ENCODE measurements at regions not wholly inside any gene's neighbourhood (a gene's known extent, or its start where the extent isn't known, plus 50 kb on each side); places are given as distances from the start of the nearest gene placed in this dataset.

- no peak for DNase-seq
Measured at GRCh38 chr20:11376420-11376819, 541.3 kb upstream of the BTBD3 start.

GRCh38 chr20:11376998-11377397 is 540.7 kb upstream of the BTBD3 start:
- DNase-seq = no peak

GRCh38 chr20:11377761-11378160 is 539.9 kb upstream of the BTBD3 start:
- no peak for DNase-seq

DNA sequence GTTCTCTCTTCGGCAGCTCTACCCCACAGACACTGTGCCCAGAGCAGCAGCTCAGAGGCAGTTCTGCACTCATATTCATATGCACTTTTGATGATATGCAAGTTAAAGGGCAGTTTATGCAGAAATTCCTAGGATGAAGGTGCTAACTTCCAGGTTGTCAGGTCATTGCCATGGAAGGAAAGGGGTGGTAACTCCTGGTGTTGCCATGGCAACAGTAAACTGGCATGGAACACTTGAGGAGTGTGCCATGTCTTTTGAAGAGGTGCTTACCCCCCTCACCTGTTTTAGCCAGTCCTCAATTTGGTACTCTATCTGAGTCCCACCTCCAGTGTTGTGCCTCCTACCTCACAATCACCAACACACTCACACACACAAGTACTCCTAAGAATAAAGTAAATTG is 539.4 kb upstream of the BTBD3 start:
- no peak for DNase-seq

DNA sequence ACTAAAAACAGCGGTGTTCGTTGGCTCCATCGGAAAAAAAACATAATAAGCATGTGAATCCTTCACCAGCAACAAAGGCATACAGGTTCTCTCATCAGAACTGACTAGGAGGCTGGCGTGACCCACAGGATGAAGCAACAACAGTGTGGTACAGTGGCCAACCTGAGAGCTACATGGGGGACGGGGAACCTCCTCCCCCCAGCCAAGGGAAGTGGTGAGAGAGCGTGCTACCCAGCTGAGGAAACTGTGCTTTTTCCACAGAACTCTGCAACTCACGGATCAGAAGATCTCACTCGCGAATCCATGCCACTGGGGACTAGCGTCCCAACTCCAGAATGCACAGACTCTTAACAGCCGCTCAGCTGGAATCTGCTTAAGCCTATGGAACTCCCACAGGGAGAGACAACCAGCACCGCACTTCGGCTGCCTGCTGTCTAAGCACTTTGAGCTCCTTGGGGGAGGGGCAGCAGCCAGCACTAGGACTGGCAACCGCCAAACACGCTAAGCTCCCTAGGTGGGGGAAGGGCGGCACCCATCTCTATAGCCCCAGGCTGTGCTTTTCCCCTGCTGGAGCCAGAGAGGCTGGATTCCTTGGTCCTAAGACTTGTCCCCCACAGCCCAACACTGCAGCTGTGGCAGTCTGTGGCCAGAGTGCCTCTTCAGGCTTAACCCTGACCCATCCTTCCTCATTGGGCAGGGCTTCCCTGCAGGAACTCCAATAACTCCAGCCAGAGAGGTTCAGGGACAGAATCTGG is 538.3 kb upstream of the BTBD3 start:
- DNase-seq = no peak

- no peak for DNase-seq
Measured at GRCh38 chr20:11380283-11380682, 537.4 kb upstream of the BTBD3 start.

DNA sequence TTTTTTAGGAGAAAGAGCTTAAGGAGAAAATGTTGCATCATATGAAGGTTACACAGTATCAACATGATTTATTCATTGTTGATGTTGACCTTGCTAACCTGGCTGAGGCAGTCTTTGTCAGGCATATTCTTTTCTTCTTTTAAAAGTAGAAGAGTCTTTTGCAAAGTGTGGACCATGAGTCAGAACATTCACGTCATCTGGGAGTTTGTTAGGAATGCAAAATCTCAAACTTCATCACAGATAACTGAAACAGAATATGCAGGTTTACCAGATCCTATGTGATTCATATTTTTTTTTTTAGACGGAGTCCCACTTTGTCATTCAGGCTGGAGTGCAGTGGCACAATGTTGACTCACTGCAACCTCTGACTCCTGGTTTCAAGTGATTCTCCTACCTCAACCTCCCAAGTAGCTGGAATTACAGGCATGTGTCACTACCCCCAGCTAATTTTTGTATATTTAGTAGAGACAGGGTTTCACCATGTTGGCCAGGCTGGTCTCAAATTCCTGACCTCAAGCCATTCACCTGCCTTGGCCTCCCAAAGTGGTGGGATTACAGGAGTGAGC is 530.4 kb upstream of the BTBD3 start:
- no peak for DNase-seq

DNA sequence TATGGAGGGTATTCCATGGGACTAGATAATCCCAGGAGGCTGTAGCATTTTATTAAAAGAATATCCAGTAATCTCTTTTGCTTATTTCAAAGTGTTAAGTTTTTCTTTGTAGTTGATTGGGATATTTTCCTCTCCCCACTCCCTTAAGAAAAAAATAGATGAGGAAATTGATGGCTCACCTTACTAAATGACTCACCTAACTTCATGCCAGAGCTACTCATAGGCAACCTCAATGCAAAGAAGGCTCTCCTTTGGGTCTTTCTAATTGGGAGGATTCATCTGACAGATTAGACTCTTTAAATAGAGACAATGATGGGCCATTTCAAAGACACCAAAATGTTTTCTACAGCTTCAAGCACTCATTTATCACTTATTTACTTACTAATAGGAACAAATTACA is 528.5 kb upstream of the BTBD3 start:
- DNase-seq = no peak

DNA sequence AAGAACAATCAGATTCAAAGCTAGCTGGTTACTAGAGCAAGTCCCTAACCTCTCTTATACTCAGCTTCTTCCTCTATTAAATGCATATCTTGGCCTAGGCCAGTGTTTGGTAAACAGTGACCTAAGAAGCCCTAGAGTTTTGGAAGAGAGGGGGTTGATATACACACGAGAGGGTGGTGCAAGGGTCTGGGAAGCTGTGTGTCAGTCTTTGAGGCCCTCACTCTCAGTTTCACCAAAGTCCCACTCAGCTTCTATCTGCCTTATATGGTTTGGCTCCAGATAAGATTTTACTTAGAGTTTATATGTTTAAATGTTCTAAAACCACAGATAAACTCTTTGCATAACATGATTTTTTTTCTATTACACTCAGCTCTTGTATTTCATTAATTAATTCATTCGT is 526.1 kb upstream of the BTBD3 start:
- no peak for DNase-seq

DNA sequence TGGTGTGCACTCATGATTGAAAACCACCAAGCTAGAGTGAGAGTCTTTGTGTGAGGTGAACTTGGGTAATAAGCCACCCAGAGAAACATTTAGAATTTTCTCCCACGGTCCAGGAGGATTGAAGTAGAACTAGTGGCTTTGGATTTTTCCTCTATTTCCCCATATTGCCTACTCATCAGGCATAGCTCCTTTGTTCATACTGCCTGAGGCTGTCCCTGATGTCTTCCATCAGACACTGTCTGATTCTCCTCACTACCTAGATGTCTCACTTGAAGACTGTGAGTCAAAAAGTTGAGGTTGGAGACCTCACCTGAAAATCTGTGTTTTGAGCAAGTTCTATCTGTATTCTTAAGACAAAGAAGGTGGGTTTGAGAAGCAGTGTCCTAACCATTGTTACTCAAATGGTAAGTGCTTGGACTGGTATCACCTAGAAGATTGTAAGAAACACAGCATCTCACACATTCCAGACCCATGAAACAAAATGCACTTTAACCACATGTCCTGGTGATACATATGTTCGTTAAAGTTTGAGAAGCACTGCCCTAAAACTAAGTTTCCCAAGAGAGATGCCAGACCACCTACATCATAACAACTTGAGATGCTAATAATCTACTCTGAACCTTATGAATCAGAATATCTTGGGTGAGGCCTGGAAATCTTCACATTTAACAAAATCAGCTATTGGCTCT is 523.4 kb upstream of the BTBD3 start:
- no peak for DNase-seq

DNA sequence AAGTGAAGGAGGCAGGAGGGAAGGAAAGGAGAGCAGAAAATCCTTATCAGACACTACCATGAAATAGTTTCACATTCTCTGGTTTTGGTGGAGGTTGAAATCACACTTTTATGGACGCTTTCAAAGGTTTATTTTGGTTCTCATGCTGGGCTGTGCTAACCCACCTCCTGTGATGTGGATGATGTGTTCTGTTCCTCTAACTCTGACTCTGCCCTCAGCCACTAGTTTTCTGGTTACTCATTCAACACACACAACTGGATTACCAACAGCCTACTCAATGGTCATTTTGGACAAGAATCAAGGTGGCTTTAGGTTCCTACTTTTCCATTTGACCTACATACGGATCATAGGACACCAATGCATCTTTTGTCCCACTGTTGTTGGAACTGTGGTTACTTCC is 522.1 kb upstream of the BTBD3 start:
- DNase-seq = no peak

DNA sequence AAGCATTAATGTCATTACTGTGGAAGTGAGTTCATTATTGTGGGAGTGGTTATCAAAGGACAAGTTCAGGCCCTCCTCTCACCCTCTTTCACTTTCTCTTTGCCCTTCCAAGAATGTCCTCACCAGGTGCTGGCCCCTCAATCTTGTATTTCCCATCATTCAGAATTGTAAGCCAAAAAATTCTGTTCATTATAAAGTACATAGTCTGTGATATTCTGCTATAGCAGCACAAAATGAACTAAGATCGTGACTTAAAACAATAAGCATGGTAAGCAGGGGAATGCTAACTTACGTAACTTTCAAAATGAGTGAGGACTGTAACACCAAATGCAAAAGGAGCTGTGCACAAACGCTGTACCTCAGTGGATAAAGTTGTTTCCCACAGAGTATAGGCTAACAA is 515.7 kb upstream of the BTBD3 start:
- DNase-seq = no peak

DNA sequence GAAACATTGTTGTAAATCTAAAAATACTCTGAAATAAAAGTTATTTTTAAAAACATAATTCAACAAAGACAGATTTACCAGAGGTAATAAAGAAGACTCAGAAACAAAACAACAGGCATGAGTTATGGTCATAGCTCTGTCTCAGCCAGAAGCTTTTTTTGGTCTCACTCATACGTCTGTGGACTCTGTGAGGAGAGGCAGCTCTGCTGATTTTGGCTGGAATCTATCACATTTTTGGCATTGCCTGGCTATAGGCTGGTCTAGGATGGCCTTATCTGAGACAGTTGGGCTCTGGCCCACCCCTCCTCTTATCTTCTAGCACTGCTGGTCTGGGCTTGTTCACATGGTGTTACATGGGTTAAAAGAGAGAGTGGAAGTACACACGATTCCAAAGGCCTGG is 514.0 kb upstream of the BTBD3 start:
- DNase-seq = no peak

GRCh38 chr20:11406877-11407276 is 510.8 kb upstream of the BTBD3 start:
- DNase-seq = no peak

DNA sequence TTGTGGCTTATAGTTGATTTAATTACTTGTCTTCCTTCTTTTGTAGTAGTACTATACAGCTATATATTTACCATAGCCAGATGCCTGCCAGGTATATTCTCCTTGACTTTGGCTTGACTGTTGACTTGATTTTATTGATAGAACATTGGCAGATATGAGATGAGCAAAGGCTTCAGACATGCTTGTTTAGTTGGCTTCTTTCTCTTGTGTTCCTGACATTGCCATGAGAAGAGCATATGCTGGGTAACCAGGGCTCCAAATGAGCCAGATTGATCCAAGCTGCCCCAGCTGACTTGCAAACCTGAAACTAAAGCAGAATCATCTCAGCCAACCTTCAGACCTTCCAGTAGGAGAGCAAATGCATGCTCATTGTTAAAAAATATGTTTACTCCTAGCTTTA is 508.1 kb upstream of the BTBD3 start:
- DNase-seq = no peak

GRCh38 chr20:11411765-11412164 is 505.9 kb upstream of the BTBD3 start:
- DNase-seq = no peak

- DNase-seq = no peak
Measured at GRCh38 chr20:11426948-11427347, 490.7 kb upstream of the BTBD3 start.

GRCh38 chr20:11429168-11429567 is 488.5 kb upstream of the BTBD3 start:
- DNase-seq = no peak

- DNase-seq = no peak
Measured at GRCh38 chr20:11429889-11430519, 487.7 kb upstream of the BTBD3 start.

GRCh38 chr20:11430652-11431051 is 487.0 kb upstream of the BTBD3 start:
- DNase-seq = no peak

DNA sequence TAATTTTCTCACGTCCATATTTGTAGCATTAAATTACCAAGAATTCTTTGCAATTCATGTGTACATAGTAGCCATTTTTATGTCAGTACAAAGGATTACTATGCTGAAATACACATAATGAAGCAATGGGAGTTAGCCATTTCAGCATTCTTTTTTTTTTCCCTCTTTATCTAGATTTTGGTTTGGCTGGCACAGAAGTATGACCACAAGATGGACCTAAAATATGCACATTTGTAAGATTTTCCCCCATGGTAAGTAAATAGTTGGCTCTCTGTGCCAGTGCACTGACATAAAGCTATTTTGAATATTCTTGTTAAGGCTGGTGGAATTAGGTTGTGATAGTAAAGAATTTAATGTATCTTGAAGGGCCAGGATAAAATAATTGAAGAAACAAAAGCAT is 486.1 kb upstream of the BTBD3 start:
- no peak for DNase-seq

DNA sequence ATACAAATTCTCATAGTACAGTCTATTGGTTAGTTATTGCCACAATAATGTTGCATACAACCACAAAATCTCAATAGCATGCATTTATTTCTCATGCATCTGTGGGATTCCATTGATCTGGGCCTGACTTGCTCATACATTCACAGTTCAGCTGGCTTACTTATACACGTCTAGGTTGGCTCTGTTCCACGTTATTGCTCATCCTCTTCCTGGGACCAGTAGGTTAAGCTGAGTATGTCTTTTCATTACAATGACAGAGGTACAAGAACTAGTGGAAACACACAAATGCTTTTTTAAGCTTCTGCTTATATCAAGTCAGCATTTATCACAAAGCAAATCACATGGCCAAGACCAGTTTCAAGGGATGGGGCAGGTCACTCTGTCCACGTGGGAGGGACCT is 485.3 kb upstream of the BTBD3 start:
- no peak for DNase-seq

GRCh38 chr20:11436113-11436905 is 481.4 kb upstream of the BTBD3 start:
- no peak for DNase-seq
